A549 (cell line): ENCODE measurements at regions not wholly inside any gene's neighbourhood (a gene's known extent, or its start where the extent isn't known, plus 50 kb on each side); places are given as distances from the start of the nearest gene placed in this dataset.

Experiments used
- ATAC-seq, 2 experiments: fragments of 200-7000 bp in 1 of 2; fragments of >200 bp in 1 of 2; cut with Nextera tagmentation in 1 of 2; cut with Tn5 transposase in 1 of 2; 3 replicates each; pipeline versions ENCODE4 v1.8.0 to v1.9.1; 2018 to 2020; ENCODE audit warnings: mild to moderate bottlenecking in 1 of 2, moderate library complexity in 1 of 2
- CTCF ChIA-PET: fragments of 300-600 bp; sonication (Branson Sonifier 250); formaldehyde crosslinking; extraction: SDS; loops from one replicate; lab custom pipeline; 2021; ENCODE audit warnings: antibody characterized with exemption, inconsistent platforms; lab: Yijun Ruan, JAX
- POLR2A ChIA-PET: fragments of 350-600 bp; formaldehyde crosslinking; extraction: SDS; loops from one replicate; lab custom pipeline; 2021; ENCODE audit warnings: antibody characterized with exemption, inconsistent platforms; lab: Yijun Ruan, JAX
- DNase-seq, 2 experiments: peaks; one replicate each; pipeline versions ENCODE4 v3.0.0 to v3.0.0-alpha.2; 2011 to 2016; ENCODE audit warnings: low read depth in 1 of 2, low spot score in 1 of 2
- FAIRE-seq: peaks from 2 replicates; lab custom pipeline; 2011; peaks lifted over from hg19 to GRCh38; lab: Jason Lieb, UNC
- H3K27ac ChIP-seq, 2 experiments: fragments of >200 bp; sonication (Bioruptor Twin); formaldehyde crosslinking; 3 replicates each; pipeline ENCODE4 v1.5.1; 2016 to 2017
- H3K4me1 ChIP-seq: fragments of >200 bp; sonication (Bioruptor Twin); formaldehyde crosslinking; 3 replicates; pipeline ENCODE4 v1.6.1; 2016
- H3K4me2 ChIP-seq: fragments of >200 bp; sonication (Bioruptor Twin); formaldehyde crosslinking; 3 replicates; pipeline ENCODE4 v1.6.1; 2016
- H3K4me3 ChIP-seq: fragments of >200 bp; sonication (Bioruptor Twin); formaldehyde crosslinking; 3 replicates; pipeline ENCODE4 v1.5.1; 2016
- H3K9me3 ChIP-seq: fragments of >200 bp; sonication (Bioruptor Twin); formaldehyde crosslinking; 3 replicates; pipeline ENCODE4 v1.6.1; 2016
- CBX2 ChIP-seq: fragments of 200-600 bp; sonication (generic); IDR thresholded peaks from 2 replicates; pipeline ENCODE4 v1.6.1; 2016; ENCODE audit warnings: low read depth, mild to moderate bottlenecking, borderline replicate concordance
- EHMT2 ChIP-seq: fragments of 200-600 bp; sonication (generic); IDR thresholded peaks from 2 replicates; pipeline ENCODE4 v1.6.1; 2016; ENCODE audit warnings: antibody characterized with exemption, low read depth, mild to moderate bottlenecking, moderate library complexity
- FOSB ChIP-seq: fragments of 250-450 bp; sonication (Bioruptor Pico); IDR thresholded peaks from 2 replicates; pipeline ENCODE4 v1.5.0; 2020; ENCODE audit warnings: mild to moderate bottlenecking, moderate library complexity
- FOSL2 ChIP-seq, 2 experiments: fragments of 450-650 bp in 1 of 2; fragments of >200 bp in 1 of 2; sonication (Bioruptor Twin) in 1 of 2; formaldehyde crosslinking; IDR thresholded peaks; 2 replicates each; pipeline versions ENCODE4 v1.5.0 to v1.6.1; 2016 to 2020; ENCODE audit warnings: mild to moderate bottlenecking in 1 of 2, moderate library complexity in 1 of 2
- FOXS1 ChIP-seq: fragments of 250-450 bp; sonication (Bioruptor Pico); IDR thresholded peaks from 2 replicates; pipeline ENCODE4 v1.5.0; 2020; ENCODE audit warnings: mild to moderate bottlenecking, moderate library complexity
- HDAC2 ChIP-seq: fragments of 200-600 bp; sonication (generic); IDR thresholded peaks from 2 replicates; pipeline ENCODE4 v1.6.1; 2016
- HOXB13 ChIP-seq: fragments of 250-450 bp; sonication (Bioruptor Pico); IDR thresholded peaks from 2 replicates; pipeline ENCODE4 v1.5.0; 2020; ENCODE audit warnings: low read depth, mild to moderate bottlenecking, moderate library complexity
- JUN ChIP-seq, 2 experiments: fragments of >200 bp; sonication (Bioruptor Twin); formaldehyde crosslinking; IDR thresholded peaks; 2 replicates in 1 of 2; 3 replicates in 1 of 2; pipeline ENCODE4 v1.6.1; 2016 to 2017
- JUNB ChIP-seq: fragments of >200 bp; sonication (Bioruptor Twin); formaldehyde crosslinking; IDR thresholded peaks from 2 replicates; pipeline ENCODE4 v1.6.1; 2016
- KDM1A ChIP-seq: fragments of 200-600 bp; sonication (generic); IDR thresholded peaks from 2 replicates; pipeline ENCODE4 v1.6.1; 2016; ENCODE audit warnings: low read depth, mild to moderate bottlenecking
- KDM5A ChIP-seq: fragments of 200-600 bp; sonication (generic); IDR thresholded peaks from 2 replicates; pipeline ENCODE4 v1.6.1; 2016; ENCODE audit warnings: antibody characterized with exemption, mild to moderate bottlenecking
- MAZ ChIP-seq: fragments of 150-350 bp; IDR thresholded peaks from 2 replicates; pipeline ENCODE4 v1.6.1; 2014; ENCODE audit warnings: antibody characterized with exemption, low read depth, low read length, borderline replicate concordance
- POLR2AphosphoS2 ChIP-seq: conservative IDR thresholded peaks from 2 replicates; pipeline ENCODE4 v1.6.1; 2012; ENCODE audit warnings: low read length, improper control_type of control experiment, inconsistent platforms
- RAD21 ChIP-seq, 2 experiments: fragments of >200 bp in 1 of 2; sonication (Bioruptor Twin) in 1 of 2; formaldehyde crosslinking in 1 of 2; IDR thresholded peaks in 1 of 2; conservative IDR thresholded peaks in 1 of 2; 2 replicates in 1 of 2; 3 replicates in 1 of 2; pipeline ENCODE4 v1.6.1; 2012 to 2018; ENCODE audit warnings: inconsistent platforms in 1 of 2
- RARB ChIP-seq: fragments of 250-450 bp; sonication (Bioruptor Pico); IDR thresholded peaks from 2 replicates; pipeline ENCODE4 v1.8.0; 2021; ENCODE audit warnings: mild to moderate bottlenecking, moderate library complexity
- RCOR1 ChIP-seq: fragments of 150-350 bp; IDR thresholded peaks from 2 replicates; pipeline ENCODE4 v1.6.1; 2014; ENCODE audit warnings: antibody characterized with exemption, low read length, low read depth
- RFX5 ChIP-seq: fragments of 450-650 bp; IDR thresholded peaks from 2 replicates; pipeline ENCODE4 v1.7.1; 2014; ENCODE audit warnings: antibody characterized with exemption, mild to moderate bottlenecking, moderate library complexity
- RNF2 ChIP-seq: fragments of 200-600 bp; sonication (generic); IDR thresholded peaks from 2 replicates; pipeline ENCODE4 v1.6.1; 2016; ENCODE audit warnings: low read depth, mild to moderate bottlenecking, antibody characterized with exemption, moderate library complexity, borderline replicate concordance
- SMC3 ChIP-seq: fragments of >200 bp; sonication (Bioruptor Twin); formaldehyde crosslinking; IDR thresholded peaks from 3 replicates; pipeline ENCODE4 v1.6.1; 2018; ENCODE audit warnings: inconsistent platforms
- TFCP2L1 ChIP-seq: fragments of 250-450 bp; sonication (Bioruptor Pico); IDR thresholded peaks from 2 replicates; pipeline ENCODE4 v1.5.0; 2021; ENCODE audit warnings: mild to moderate bottlenecking
- TP53 ChIP-seq: fragments of 250-450 bp; sonication (Bioruptor Pico); IDR thresholded peaks from 2 replicates; pipeline ENCODE4 v1.5.0; 2021; ENCODE audit warnings: mild to moderate bottlenecking, moderate library complexity
- ZFP36 ChIP-seq: fragments of 450-650 bp; IDR thresholded peaks from 2 replicates; pipeline ENCODE4 v1.6.1; 2014; ENCODE audit warnings: borderline replicate concordance; ENCODE audit not compliant: partially characterized antibody
- ZNF302 ChIP-seq: fragments of 250-450 bp; sonication (Bioruptor Pico); IDR thresholded peaks from 2 replicates; pipeline ENCODE4 v1.9.0; 2021; ENCODE audit warnings: inconsistent platforms, mild to moderate bottlenecking, moderate library complexity
- WGBS: methylation state at CpG from one replicate; pipeline ENCODE4 v1.1.6; 2017; ENCODE audit errors: missing lambda C conversion rate; 5-methylcytosine and 5-hydroxymethylcytosine counted together
- TF ChIP-seq, protein P1 (sequence below): fragments of 450-650 bp; IDR thresholded peaks from 2 replicates; pipeline ENCODE4 v1.6.1; 2014; ENCODE audit warnings: antibody characterized with exemption
- TF ChIP-seq, protein P2 (sequence below): fragments of >200 bp; sonication (Bioruptor Twin); formaldehyde crosslinking; IDR thresholded peaks from 3 replicates; pipeline ENCODE4 v1.5.1; 2016
- TF ChIP-seq, protein P3 (sequence below): fragments of 250-450 bp; sonication (Bioruptor Pico); IDR thresholded peaks from 2 replicates; pipeline ENCODE4 v1.5.0; 2021; ENCODE audit warnings: mild to moderate bottlenecking, moderate library complexity, borderline replicate concordance
- TF ChIP-seq, protein P4 (sequence below): fragments of 250-450 bp; sonication (Bioruptor Pico); IDR thresholded peaks from 2 replicates; pipeline ENCODE4 v1.5.0; 2020; ENCODE audit warnings: low read depth, mild to moderate bottlenecking, moderate library complexity
- TF ChIP-seq, protein P5 (sequence below): fragments of >200 bp; sonication (Bioruptor Twin); formaldehyde crosslinking; IDR thresholded peaks from 3 replicates; pipeline ENCODE4 v1.6.1; 2016
- TF ChIP-seq, protein P6 (sequence below): IDR thresholded peaks from 2 replicates; pipeline ENCODE4 v1.6.1; 2012
- TF ChIP-seq, protein P7 (sequence below): IDR thresholded peaks from 2 replicates; pipeline ENCODE4 v1.6.1; 2012; ENCODE audit warnings: low read depth, borderline replicate concordance

DNA sequence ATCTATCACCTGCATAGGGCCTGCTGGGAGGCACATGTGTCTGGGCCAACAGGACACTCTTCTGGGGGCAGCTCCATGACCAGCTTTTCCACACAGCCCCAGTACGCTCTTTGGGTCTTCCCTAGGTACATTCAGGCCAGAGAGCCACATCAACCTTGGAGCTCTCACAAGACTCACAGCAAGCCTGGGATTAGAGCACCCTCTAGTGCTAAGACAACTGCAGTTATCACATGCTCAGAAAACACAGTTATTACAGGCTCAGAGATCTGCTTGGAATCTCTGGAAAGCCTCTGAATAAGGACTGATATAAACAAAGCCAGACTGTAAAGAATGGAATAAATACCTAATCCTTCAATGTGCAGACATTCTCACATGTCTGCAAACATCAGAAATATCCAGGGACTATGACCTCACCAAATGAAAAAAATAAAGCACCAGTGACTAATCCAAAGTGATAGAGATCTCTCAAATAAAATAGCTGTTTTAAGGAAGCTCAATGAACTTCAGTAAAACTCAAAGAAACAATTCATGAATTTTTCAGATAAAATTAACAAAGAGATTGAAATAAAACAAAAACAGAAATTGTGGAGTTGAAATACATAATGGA is 563.9 kb upstream of the NR5A2 start:
- ATAC-seq (peak; percentile 85 to 94), FAIRE-seq (peak; percentile 49), DNase-seq (peak; percentile 9 to 64)
- H3K27ac ChIP-seq: no peak overlapping the region
- ChIA-PET POLR2A (no interaction called here), CTCF (interaction anchor here (0.6 to 2.2 kb wide), 12 partner anchors 12 to 1351 kb away, joined by 3 to 19 read pairs (median 4); no protein-coding TSS in a partner anchor)
- H3K4me1 ChIP-seq: no peaks in the 10 kb centered on the region
- TF ChIP-seq RARB (CRISPR knock-in tag): no peak
- TF ChIP-seq, protein P1, sequence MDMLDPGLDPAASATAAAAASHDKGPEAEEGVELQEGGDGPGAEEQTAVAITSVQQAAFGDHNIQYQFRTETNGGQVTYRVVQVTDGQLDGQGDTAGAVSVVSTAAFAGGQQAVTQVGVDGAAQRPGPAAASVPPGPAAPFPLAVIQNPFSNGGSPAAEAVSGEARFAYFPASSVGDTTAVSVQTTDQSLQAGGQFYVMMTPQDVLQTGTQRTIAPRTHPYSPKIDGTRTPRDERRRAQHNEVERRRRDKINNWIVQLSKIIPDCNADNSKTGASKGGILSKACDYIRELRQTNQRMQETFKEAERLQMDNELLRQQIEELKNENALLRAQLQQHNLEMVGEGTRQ: no peak
- TF ChIP-seq, protein P2, sequence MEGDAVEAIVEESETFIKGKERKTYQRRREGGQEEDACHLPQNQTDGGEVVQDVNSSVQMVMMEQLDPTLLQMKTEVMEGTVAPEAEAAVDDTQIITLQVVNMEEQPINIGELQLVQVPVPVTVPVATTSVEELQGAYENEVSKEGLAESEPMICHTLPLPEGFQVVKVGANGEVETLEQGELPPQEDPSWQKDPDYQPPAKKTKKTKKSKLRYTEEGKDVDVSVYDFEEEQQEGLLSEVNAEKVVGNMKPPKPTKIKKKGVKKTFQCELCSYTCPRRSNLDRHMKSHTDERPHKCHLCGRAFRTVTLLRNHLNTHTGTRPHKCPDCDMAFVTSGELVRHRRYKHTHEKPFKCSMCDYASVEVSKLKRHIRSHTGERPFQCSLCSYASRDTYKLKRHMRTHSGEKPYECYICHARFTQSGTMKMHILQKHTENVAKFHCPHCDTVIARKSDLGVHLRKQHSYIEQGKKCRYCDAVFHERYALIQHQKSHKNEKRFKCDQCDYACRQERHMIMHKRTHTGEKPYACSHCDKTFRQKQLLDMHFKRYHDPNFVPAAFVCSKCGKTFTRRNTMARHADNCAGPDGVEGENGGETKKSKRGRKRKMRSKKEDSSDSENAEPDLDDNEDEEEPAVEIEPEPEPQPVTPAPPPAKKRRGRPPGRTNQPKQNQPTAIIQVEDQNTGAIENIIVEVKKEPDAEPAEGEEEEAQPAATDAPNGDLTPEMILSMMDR: peak; percentile 49
- peak; percentile 66 to 84 for TF ChIP-seq RAD21 (conservative IDR thresholded peaks at IDR 0.05 in 1 of 2, IDR thresholded peaks at IDR 0.05 in 1 of 2)
- no peak for TF ChIP-seq MAZ
- no peak for TF ChIP-seq FOSL2 (IDR thresholded peaks at IDR 0.05)
- no peak for TF ChIP-seq FOSL2 (CRISPR knock-in tag; IDR thresholded peaks at IDR 0.05)
- TF ChIP-seq ZNF302 (CRISPR knock-in tag): no peak
- no peak for TF ChIP-seq RFX5
- TF ChIP-seq, protein P3, sequence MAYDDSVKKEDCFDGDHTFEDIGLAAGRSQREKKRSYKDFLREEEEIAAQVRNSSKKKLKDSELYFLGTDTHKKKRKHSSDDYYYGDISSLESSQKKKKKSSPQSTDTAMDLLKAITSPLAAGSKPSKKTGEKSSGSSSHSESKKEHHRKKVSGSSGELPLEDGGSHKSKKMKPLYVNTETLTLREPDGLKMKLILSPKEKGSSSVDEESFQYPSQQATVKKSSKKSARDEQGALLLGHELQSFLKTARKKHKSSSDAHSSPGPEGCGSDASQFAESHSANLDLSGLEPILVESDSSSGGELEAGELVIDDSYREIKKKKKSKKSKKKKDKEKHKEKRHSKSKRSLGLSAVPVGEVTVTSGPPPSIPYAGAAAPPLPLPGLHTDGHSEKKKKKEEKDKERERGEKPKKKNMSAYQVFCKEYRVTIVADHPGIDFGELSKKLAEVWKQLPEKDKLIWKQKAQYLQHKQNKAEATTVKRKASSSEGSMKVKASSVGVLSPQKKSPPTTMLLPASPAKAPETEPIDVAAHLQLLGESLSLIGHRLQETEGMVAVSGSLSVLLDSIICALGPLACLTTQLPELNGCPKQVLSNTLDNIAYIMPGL (CRISPR knock-in tag): no peak
- no peak for TF ChIP-seq RNF2
- peak; percentile 42 for TF ChIP-seq SMC3
- TF ChIP-seq HOXB13 (CRISPR knock-in tag): no peak
- no peak for TF ChIP-seq JUNB
- no peak for TF ChIP-seq FOSB (CRISPR knock-in tag)
- no peak for TF ChIP-seq JUN (IDR thresholded peaks at IDR 0.05)
- TF ChIP-seq, all 56 proteins: peak for 3
- no peaks in the 10 kb centered on the region for H3K9me3 ChIP-seq
- no peak overlapping the region for H3K4me2 ChIP-seq
- H3K4me3 ChIP-seq: no peak overlapping the region
- no CpG with 5 or more reads among the region's 1 CpG for WGBS

DNA sequence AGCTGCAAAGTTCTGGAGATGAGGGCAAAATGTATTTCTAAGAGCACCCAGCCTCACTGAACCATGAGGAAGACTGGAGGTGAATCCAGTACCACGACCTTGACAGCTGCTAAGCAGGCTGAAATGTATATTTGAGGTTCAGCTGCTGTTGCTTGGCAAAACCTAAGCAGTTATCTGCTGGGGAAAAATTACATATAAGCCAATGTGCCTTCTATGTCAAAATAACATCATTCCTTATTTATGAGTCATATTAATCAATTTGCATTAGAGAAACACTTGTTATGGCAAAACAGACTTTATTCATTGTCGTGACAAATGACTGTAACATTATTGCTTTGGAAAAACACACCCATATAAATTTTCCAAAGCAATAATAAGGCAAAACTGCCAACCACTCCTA is 560.5 kb upstream of the NR5A2 start:
- under 1% methylated on average over 2 of the region's 2 CpGs for WGBS
- ATAC-seq (no peak), DNase-seq (no peak), FAIRE-seq (no peak)
- H3K4me1 ChIP-seq: no peaks in the 10 kb centered on the region
- H3K9me3 ChIP-seq: no peaks in the 10 kb centered on the region
- POLR2A ChIA-PET: no interaction called here
- no peak overlapping the region for H3K4me3 ChIP-seq
- CTCF ChIA-PET: no interaction called here
- no peak overlapping the region for H3K4me2 ChIP-seq
- TF ChIP-seq KDM5A (no peak), FOXS1 (CRISPR knock-in tag) (no peak), TP53 (no peak), RNF2 (no peak), RCOR1 (no peak), HDAC2 (no peak), POLR2AphosphoS2 (no peak), ZNF302 (CRISPR knock-in tag) (no peak), ZFP36 (no peak), EHMT2 (no peak), CBX2 (no peak), HOXB13 (CRISPR knock-in tag) (no peak), MAZ (no peak), TFCP2L1 (CRISPR knock-in tag) (no peak), KDM1A (no peak), JUNB (no peak)
- TF ChIP-seq, protein P4, sequence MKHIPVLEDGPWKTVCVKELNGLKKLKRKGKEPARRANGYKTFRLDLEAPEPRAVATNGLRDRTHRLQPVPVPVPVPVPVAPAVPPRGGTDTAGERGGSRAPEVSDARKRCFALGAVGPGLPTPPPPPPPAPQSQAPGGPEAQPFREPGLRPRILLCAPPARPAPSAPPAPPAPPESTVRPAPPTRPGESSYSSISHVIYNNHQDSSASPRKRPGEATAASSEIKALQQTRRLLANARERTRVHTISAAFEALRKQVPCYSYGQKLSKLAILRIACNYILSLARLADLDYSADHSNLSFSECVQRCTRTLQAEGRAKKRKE: no peak
- TF ChIP-seq, protein P5, sequence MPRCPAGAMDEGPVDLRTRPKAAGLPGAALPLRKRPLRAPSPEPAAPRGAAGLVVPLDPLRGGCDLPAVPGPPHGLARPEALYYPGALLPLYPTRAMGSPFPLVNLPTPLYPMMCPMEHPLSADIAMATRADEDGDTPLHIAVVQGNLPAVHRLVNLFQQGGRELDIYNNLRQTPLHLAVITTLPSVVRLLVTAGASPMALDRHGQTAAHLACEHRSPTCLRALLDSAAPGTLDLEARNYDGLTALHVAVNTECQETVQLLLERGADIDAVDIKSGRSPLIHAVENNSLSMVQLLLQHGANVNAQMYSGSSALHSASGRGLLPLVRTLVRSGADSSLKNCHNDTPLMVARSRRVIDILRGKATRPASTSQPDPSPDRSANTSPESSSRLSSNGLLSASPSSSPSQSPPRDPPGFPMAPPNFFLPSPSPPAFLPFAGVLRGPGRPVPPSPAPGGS: no peak
- TF ChIP-seq, protein P6, sequence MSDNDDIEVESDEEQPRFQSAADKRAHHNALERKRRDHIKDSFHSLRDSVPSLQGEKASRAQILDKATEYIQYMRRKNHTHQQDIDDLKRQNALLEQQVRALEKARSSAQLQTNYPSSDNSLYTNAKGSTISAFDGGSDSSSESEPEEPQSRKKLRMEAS: no peak
- TF ChIP-seq, protein P7, sequence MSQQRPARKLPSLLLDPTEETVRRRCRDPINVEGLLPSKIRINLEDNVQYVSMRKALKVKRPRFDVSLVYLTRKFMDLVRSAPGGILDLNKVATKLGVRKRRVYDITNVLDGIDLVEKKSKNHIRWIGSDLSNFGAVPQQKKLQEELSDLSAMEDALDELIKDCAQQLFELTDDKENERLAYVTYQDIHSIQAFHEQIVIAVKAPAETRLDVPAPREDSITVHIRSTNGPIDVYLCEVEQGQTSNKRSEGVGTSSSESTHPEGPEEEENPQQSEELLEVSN: no peak
- TF ChIP-seq, all 56 proteins: peak for 0
- no peak overlapping the region for H3K27ac ChIP-seq
